GM23248 (cell line): ENCODE measurements at regions not wholly inside any gene's neighbourhood (a gene's known extent, or its start where the extent isn't known, plus 50 kb on each side); places are given as distances from the start of the nearest gene placed in this dataset.

Experiments
- EZH2 ChIP-seq: fragments of 200-600 bp; sonication (generic); IDR thresholded peaks from 2 replicates; pipeline ENCODE4 v1.6.1; 2018; ENCODE audit warnings: antibody characterized with exemption, mild to moderate bottlenecking; ENCODE audit not compliant: insufficient read depth, poor library complexity, severe bottlenecking
- EZH2phosphoT487 ChIP-seq: fragments of 200-600 bp; sonication (generic); IDR thresholded peaks from 2 replicates; pipeline ENCODE4 v1.6.1; 2018; ENCODE audit warnings: antibody characterized with exemption, moderate library complexity, mild to moderate bottlenecking, low read depth; ENCODE audit not compliant: insufficient read depth

DNA sequence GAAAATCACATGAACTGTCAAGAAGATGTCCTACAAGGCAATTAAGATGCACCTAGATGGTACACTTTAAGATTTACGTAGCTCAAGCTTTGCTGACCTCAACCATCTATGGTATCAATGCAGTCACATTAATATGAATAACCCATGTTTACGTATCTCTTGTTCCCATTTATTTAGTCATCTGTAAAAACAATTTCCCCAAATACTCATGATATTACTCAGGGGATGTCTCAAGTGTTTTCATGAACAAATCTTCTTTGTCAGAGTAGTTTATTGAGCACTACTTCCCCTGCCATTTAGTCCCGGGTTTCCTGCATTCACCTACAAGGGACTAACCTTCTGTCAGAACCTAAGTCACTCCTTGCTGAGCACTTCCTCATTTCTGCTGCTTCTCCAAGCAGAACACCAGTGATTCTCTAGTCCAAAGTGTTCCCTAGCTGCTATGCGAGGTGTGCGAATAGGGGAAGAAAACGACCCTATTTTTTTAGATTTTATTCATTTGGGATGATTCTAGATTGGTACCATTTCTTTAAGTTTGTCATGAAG lies 554.3 kb upstream of the LRRC4C start:
- TF ChIP-seq EZH2, result no peak
- no peak for TF ChIP-seq EZH2phosphoT487
